Sigmoid colon (tissue), 4 donors: ENCODE measurements at regions not wholly inside any gene's neighbourhood (a gene's known extent, or its start where the extent isn't known, plus 50 kb on each side); places are given as distances from the start of the nearest gene placed in this dataset.

Experiments
- EP300 ChIP-seq, 4 donors: sonication (generic); formaldehyde crosslinking; IDR thresholded peaks; one replicate each; pipeline ENCODE4 v1.6.1; 2017; ENCODE audit warnings: antibody characterized with exemption in 4 of 4
- POLR2A ChIP-seq, 2 donors: fragments of 450-650 bp; IDR thresholded peaks; one replicate each; pipeline ENCODE4 v1.6.1; 2016; ENCODE audit warnings: antibody characterized with exemption in 2 of 2, mild to moderate bottlenecking in 2 of 2, moderate library complexity in 2 of 2
- POLR2AphosphoS5 ChIP-seq, 4 donors: sonication (generic); formaldehyde crosslinking; IDR thresholded peaks; one replicate each; pipeline ENCODE4 v1.6.1; 2017; ENCODE audit warnings: antibody characterized with exemption in 4 of 4
- TF ChIP-seq, protein P1 (sequence below), 4 experiments: fragments of 450-650 bp in 3 of 4; fragments of 200-600 bp in 1 of 4; IDR thresholded peaks; one replicate each; pipeline ENCODE4 v1.5.1; 2016 to 2019; ENCODE audit warnings: antibody characterized with exemption in 4 of 4, mild to moderate bottlenecking in 3 of 4, moderate library complexity in 2 of 4

GRCh38 chr15:26261413-26261812 is 398.3 kb upstream of the ATP10A start:
- TF ChIP-seq, protein P1, sequence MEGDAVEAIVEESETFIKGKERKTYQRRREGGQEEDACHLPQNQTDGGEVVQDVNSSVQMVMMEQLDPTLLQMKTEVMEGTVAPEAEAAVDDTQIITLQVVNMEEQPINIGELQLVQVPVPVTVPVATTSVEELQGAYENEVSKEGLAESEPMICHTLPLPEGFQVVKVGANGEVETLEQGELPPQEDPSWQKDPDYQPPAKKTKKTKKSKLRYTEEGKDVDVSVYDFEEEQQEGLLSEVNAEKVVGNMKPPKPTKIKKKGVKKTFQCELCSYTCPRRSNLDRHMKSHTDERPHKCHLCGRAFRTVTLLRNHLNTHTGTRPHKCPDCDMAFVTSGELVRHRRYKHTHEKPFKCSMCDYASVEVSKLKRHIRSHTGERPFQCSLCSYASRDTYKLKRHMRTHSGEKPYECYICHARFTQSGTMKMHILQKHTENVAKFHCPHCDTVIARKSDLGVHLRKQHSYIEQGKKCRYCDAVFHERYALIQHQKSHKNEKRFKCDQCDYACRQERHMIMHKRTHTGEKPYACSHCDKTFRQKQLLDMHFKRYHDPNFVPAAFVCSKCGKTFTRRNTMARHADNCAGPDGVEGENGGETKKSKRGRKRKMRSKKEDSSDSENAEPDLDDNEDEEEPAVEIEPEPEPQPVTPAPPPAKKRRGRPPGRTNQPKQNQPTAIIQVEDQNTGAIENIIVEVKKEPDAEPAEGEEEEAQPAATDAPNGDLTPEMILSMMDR (IDR thresholded peaks at IDR 0.05), result no peak
- TF ChIP-seq EP300 (IDR thresholded peaks at IDR 0.05), result no peak
- TF ChIP-seq POLR2AphosphoS5 (IDR thresholded peaks at IDR 0.05), result no peak
- no peak for TF ChIP-seq POLR2A (IDR thresholded peaks at IDR 0.05)
